Posterior vena cava (tissue), 2 donors: ENCODE measurements at regions not wholly inside any gene's neighbourhood (a gene's known extent, or its start where the extent isn't known, plus 50 kb on each side); places are given as distances from the start of the nearest gene placed in this dataset.
A peak's percentile ranks its signal among the peaks of the same experiment; 100 is the strongest.

Experiments used
- DNase-seq: peaks from one replicate; pipeline ENCODE4 v3.0.0-alpha.2; 2020; ENCODE audit warnings: low spot score
- intact Hi-C, 2 donors: fragments of 100-400 bp; cut with DNase I; formaldehyde crosslinking; loops; one replicate each; pipeline versions ENCODE4 v1.14.1 to v1.14.2; 2022 to 2023
- donor health status: DM: yes; HTN: yes; CAD: no.
- donor health status: DM: yes; HTN: yes; CAD: no.

GRCh38 chr1:80047791-80048190 lies 1041.3 kb upstream of the ADGRL4 start:
- intact Hi-C loops, result no loop called here
- DNase-seq, result no peak

- intact Hi-C loops, result no loop called here
- DNase-seq, result no peak
Measured at GRCh38 chr1:80044662-80045061, 1038.1 kb upstream of the ADGRL4 start.

GRCh38 chr1:80036690-80037432 lies 1030.3 kb upstream of the ADGRL4 start:
- no peak for DNase-seq
- intact Hi-C loops, result no loop called here

DNA sequence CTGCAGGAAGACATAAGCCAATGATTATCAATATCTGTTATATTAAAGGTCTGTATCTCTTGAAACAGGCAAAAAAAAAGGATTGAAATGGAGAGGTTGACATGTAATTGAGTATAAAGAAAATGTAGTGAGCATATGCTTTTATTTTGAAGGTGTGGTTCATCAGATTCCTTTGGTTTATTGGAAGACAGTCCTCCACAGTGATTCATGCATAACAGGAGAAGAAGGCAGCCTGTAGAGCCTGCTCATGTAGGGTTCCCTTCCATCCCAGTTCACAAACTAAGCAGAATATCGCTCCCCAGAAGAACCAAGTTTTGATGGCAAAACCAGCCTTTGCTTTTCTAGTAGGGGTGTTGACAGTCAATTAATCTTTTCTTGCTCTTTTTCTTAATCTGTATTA lies 1016.8 kb upstream of the ADGRL4 start:
- DNase-seq, result no peak
- intact Hi-C loops, result no loop called here

DNA sequence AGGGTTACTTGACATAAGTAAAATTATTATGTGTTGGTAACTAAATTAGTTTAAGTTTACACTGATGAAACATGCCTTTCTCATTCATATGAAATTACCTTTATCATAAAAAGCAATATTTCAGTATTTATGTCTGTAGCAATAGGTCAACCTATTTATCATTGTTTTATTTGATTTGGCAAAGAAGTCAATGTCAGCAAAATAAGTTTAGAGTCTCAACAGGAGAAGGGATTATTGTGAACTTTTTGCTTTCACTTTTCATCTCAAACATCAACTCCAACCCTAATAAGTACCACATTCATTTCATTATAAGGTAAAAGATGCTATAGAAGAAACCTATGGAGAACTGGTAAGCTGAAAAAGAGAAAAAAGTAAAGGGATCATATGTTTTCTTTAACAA lies 1015.4 kb upstream of the ADGRL4 start:
- no peak for DNase-seq
- intact Hi-C loops, result no loop called here

GRCh38 chr1:80018348-80018747 lies 1011.8 kb upstream of the ADGRL4 start:
- intact Hi-C loops, result no loop called here

DNA sequence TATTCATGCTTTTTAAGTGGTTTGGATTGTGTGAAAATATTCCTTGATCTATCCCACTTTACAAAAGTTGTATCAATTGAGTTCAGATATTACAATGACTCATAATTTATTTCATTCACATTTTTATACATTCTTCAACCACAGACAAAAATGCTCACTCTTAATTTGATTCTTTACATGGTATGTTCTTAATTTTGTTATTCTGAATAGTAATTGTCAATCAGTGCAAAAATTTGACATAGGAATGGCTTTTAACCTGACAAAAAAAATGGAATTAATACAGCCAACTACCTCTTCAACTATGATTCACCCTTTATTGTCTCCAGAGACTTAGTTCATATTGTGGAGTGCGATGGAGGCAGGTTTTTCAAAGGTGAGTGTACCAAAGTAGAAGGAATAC lies 1002.4 kb upstream of the ADGRL4 start:
- intact Hi-C loops, result no loop called here
- DNase-seq, result no peak

More at GRCh38 chr1:80018348-80018747, 1011.8 kb upstream of the ADGRL4 start:
- DNase-seq, result no peak

DNA sequence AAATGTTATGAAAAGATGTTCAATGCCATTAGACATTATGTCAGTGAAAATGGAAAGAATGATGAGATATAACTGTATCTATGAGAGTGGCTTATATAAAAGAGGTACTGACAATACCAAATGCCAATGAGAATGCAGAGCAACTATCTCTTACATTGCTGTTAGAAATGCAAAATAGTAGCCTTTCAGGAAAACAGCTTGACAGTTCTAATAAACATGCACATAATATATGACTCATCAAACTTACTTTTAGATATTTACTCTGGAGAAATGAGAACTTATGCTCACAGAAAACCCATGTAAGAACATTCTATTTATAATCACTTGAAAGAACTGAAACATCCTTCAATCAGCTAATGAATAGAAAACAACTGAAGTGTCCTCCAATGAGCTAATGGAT lies 996.7 kb upstream of the ADGRL4 start:
- intact Hi-C loops, result no loop called here

GRCh38 chr1:79988401-79988800 lies 981.9 kb upstream of the ADGRL4 start:
- no peak for DNase-seq
- intact Hi-C loops, result no loop called here

More for the DNA sequence above, 996.7 kb upstream of the ADGRL4 start:
- no peak for DNase-seq

DNA sequence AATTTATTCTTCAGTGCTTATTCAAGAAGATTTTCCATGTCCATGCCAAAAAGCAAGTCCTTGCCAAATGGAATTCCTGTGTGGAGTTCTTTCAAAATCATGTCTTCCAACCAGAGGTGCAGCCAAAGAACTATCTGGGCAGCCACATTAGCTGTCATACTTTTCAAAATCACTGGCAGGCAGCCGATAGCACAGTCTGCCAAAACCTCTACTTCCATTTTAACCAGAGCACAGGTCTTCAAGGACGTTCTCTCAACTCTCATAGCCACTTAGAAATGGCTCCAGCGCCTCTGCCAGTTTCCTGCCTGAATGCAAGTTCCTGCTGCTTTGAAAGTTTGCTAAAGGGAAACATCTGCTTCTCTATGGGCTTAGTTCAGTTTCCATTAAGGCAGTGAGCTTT lies 975.7 kb upstream of the ADGRL4 start:
- DNase-seq, result peak; percentile 82
- intact Hi-C loops, result no loop called here

DNA sequence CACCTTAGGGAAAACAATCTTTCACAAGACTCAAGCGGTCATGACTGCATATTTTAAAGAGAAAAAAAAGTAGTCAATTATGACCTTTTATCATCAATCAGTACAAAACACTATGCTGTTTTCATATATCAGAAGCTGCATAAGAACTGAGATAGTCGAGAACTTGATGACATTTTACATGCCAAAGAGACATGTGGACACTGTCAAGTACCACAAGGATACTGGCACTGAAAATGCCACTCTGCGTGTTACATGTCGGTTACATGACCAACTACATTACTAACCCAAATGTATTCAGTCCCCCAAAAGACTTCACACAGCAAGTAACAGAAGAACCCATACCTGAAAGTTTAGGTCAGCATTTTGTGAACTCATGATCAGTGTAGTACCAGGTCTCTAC lies 975.0 kb upstream of the ADGRL4 start:
- intact Hi-C loops, result no loop called here
- DNase-seq, result no peak

DNA sequence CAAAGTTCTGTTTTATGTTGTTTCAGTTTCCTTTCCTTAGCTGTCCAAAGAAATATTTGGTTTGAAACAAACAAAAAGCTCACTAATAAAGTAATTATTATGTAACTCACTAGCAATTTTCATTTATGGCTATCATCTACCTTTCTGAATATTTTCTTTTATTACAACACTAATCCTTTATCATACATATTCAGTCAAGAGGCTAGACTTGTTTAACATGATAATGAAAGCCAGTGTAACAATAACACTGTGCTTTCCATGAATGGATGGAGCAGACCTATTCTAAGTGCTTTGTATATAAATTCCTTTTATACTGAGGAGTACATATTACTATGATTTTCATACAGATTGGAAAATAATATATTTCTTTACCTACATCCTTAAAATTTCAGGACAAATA lies 972.8 kb upstream of the ADGRL4 start:
- intact Hi-C loops, result no loop called here
- no peak for DNase-seq

DNA sequence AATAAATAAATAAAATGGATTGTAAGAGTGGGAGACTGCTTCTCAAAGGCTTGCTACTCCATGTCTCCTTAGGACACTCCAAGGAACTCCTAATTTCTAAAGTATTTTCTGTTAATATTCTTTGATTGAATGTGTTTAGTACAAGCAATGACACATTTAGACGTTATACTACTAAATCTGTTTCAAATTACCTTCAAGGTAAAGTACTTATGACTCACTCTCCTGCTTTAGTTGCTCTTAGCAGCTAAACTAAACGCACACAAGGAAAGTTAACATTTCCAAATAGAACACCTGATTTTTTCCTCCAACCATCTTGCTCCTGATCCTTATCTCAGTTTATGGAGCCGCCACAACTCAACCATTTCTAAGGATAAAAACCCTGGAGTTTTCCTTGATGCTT lies 969.8 kb upstream of the ADGRL4 start:
- DNase-seq, result no peak
- intact Hi-C loops, result no loop called here

- DNase-seq, result no peak
- intact Hi-C loops, result no loop called here
Measured at GRCh38 chr1:79974659-79975058, 968.1 kb upstream of the ADGRL4 start.

DNA sequence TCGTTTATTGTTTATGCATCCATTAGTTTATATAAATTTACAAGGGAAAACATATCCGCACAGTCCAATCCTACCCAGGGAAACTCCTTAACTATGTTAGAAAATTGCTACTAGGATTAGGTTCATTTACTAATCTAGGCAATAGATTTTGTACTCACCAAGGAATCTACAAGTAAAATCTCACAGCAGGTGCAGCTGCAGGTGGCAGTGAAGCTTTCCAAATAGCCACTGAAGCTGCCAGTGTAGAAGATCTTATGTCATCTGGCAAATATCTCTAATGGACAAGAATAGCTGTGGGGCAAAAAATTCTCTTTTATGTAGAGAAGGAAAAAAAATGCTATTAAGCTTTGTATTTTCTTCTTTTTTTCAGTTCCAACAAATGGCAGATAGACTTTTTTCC lies 963.4 kb upstream of the ADGRL4 start:
- DNase-seq, result no peak
- intact Hi-C loops, result no loop called here

GRCh38 chr1:79966438-79966837 lies 959.9 kb upstream of the ADGRL4 start:
- DNase-seq, result no peak
- intact Hi-C loops, result no loop called here

DNA sequence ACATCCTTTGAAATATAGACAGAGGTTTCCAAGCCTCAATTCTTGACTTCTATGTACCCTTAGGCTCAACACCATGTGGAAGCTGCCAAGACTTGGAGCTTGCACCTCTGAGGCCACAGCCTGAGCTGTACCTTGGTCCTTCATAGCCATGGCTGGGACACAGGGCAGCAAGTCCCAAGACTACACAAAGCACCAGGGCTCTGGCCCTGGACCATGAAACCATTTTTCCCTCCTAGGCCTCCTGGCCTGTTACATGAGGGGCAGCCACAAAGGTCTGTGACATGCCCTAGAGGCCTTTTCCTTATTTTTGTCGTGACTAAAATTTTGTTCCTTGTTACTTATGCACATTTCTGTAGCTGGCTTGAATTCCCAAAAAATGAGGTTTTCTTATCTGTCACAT lies 953.1 kb upstream of the ADGRL4 start:
- no peak for DNase-seq
- intact Hi-C loops, result no loop called here

- no peak for DNase-seq
- intact Hi-C loops, result no loop called here
Measured at GRCh38 chr1:79955966-79956365, 949.4 kb upstream of the ADGRL4 start.

- DNase-seq, result no peak
- intact Hi-C loops, result no loop called here
Measured at GRCh38 chr1:79950511-79950910, 944.0 kb upstream of the ADGRL4 start.

DNA sequence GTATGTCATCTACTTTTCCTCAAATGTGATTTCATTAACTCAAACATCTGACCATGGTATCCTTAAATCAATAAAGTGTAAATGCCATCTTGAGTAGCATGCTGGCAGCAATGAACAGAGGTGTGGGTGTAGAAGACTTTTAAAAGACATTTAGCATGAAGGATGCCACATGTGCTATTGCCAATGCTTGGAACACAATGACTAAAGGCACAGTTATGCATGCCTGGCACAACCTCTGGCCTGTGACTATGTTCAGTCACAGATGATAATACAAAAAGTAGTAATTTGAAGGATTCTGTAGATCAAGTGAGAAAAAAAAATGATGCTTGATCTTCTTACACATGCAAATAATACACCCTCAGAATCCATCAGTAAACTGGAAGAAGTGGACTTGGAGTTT lies 938.9 kb upstream of the ADGRL4 start:
- intact Hi-C loops, result no loop called here
- DNase-seq, result no peak

DNA sequence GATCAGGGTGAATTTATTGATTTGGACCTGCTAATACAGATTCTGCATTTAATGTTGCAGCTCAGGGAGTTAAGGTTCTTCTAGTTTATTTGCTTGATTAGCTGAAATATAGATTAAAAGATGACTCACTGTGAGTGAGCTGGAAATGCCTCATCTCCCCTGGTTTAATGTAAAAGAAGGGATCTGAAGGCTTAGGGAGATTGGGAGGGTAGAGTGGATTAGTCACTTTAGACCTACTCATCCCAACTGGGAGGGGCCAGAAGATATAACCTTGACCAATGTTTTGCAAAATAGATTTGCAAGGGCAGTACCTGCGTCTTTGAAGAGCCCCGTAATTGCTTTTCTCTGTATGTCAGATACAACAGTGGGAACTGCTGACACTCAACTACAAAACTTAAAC lies 922.8 kb upstream of the ADGRL4 start:
- intact Hi-C loops, result no loop called here
- no peak for DNase-seq

- intact Hi-C loops, result no loop called here
- no peak for DNase-seq
Measured at GRCh38 chr1:79928901-79929300, 922.4 kb upstream of the ADGRL4 start.
